K562 (cell line): ENCODE measurements at regions not wholly inside any gene's neighbourhood (a gene's known extent, or its start where the extent isn't known, plus 50 kb on each side); places are given as distances from the start of the nearest gene placed in this dataset.
A peak's percentile ranks its signal among the peaks of the same experiment; 100 is the strongest.

Experiments
- DPF2 ChIP-seq: fragments of 450-650 bp; IDR thresholded peaks from 2 replicates; pipeline ENCODE4 v1.6.1; 2016
- EGR1 ChIP-seq: fragments of 450-650 bp; conservative IDR thresholded peaks from 2 replicates; pipeline ENCODE4 v1.6.1; 2017; ENCODE audit warnings: mild to moderate bottlenecking
- FOXK1 ChIP-seq: sonication (generic); formaldehyde crosslinking; IDR thresholded peaks from 2 replicates; pipeline ENCODE4 v1.8.0; 2022; ENCODE audit warnings: missing genetic modification reagents, mild to moderate bottlenecking, borderline replicate concordance
- GABPB1 ChIP-seq: sonication (generic); formaldehyde crosslinking; IDR thresholded peaks from 2 replicates; pipeline ENCODE4 v1.8.0; 2022; ENCODE audit warnings: mild to moderate bottlenecking, missing genetic modification reagents
- HMG20A ChIP-seq: fragments of 450-650 bp; formaldehyde crosslinking; conservative IDR thresholded peaks from 2 replicates; pipeline ENCODE4 v1.4.0; 2020; ENCODE audit warnings: mild to moderate bottlenecking, mixed read lengths
- ID3 ChIP-seq, 2 experiments: fragments of 250-450 bp in 1 of 2; fragments of 450-650 bp in 1 of 2; sonication (Bioruptor Pico) in 1 of 2; IDR thresholded peaks; 2 replicates each; pipeline versions ENCODE4 v1.6.1 to v1.8.0; 2016 to 2021; ENCODE audit warnings: mild to moderate bottlenecking in 2 of 2, moderate library complexity in 2 of 2, missing compliant biosample characterization in 1 of 2, missing genetic modification characterization in 1 of 2
- MAFG ChIP-seq: fragments of 450-650 bp; conservative IDR thresholded peaks from 2 replicates; pipeline ENCODE4 v1.6.1; 2016; ENCODE audit warnings: missing genetic modification characterization, missing compliant biosample characterization
- MBD2 ChIP-seq: sonication (generic); IDR thresholded peaks from 2 replicates; pipeline ENCODE4 v1.6.1; 2016; ENCODE audit warnings: low read depth, borderline replicate concordance
- MTA3 ChIP-seq: fragments of 450-650 bp; formaldehyde crosslinking; IDR thresholded peaks from 2 replicates; pipeline ENCODE4 v1.6.1; 2017; ENCODE audit warnings: mild to moderate bottlenecking, borderline replicate concordance
- NFYB ChIP-seq: IDR thresholded peaks from 2 replicates; pipeline ENCODE4 v1.6.1; 2011; ENCODE audit warnings: mild to moderate bottlenecking, moderate library complexity; ENCODE audit not compliant: insufficient read length; ENCODE audit errors: extremely low read depth
- NR2C1 ChIP-seq, 2 experiments: fragments of 450-650 bp; IDR thresholded peaks; 2 replicates each; pipeline ENCODE4 v1.6.1; 2017; ENCODE audit warnings: mild to moderate bottlenecking in 2 of 2, antibody characterized with exemption in 1 of 2, inconsistent platforms in 1 of 2, missing compliant biosample characterization in 1 of 2, missing genetic modification characterization in 1 of 2
- OTX1 ChIP-seq: fragments of 450-650 bp; formaldehyde crosslinking; IDR thresholded peaks from 2 replicates; pipeline ENCODE4 v1.4.0; 2022; ENCODE audit warnings: mild to moderate bottlenecking
- RHOXF2B ChIP-seq: fragments of 250-450 bp; sonication (Bioruptor Pico); conservative IDR thresholded peaks from 2 replicates; pipeline ENCODE4 v1.5.1; 2021
- SAFB ChIP-seq: fragments of 200-400 bp; formaldehyde crosslinking; IDR thresholded peaks from 2 replicates; pipeline ENCODE4 v1.6.1; 2017; ENCODE audit warnings: low read depth, low read length, borderline replicate concordance
- SMAD1 ChIP-seq: fragments of 150-350 bp; IDR thresholded peaks from 2 replicates; pipeline ENCODE4 v1.6.1; 2014; ENCODE audit warnings: low read length, low read depth; ENCODE audit not compliant: partially characterized antibody
- TAL1 ChIP-seq: fragments of 450-650 bp; IDR thresholded peaks from 2 replicates; pipeline ENCODE4 v1.6.1; 2016; ENCODE audit warnings: mild to moderate bottlenecking
- TFAM ChIP-seq: fragments of 250-450 bp; sonication (Bioruptor Pico); conservative IDR thresholded peaks from 2 replicates; pipeline ENCODE4 v1.5.0; 2021; ENCODE audit warnings: mild to moderate bottlenecking, moderate library complexity
- ZBED1 ChIP-seq: IDR thresholded peaks from 2 replicates; pipeline ENCODE4 v1.6.1; 2014
- ZNF133 ChIP-seq: fragments of 250-450 bp; sonication (Bioruptor Pico); IDR thresholded peaks from 2 replicates; pipeline ENCODE4 v1.4.0; 2020; ENCODE audit warnings: mild to moderate bottlenecking
- ZNF197 ChIP-seq: fragments of 200-800 bp; sonication (Bioruptor generic); IDR thresholded peaks from 2 replicates; pipeline ENCODE4 v1.6.1; 2016; ENCODE audit warnings: low read depth, missing genetic modification characterization, missing compliant biosample characterization
- ZNF239 ChIP-seq: fragments of 250-450 bp; sonication (Bioruptor Pico); IDR thresholded peaks from 2 replicates; pipeline ENCODE4 v1.4.0; 2020; ENCODE audit warnings: mild to moderate bottlenecking
- ZNF277 ChIP-seq: fragments of 250-450 bp; sonication (Bioruptor Pico); IDR thresholded peaks from 2 replicates; pipeline ENCODE4 v1.8.0; 2022; ENCODE audit warnings: inconsistent platforms, mild to moderate bottlenecking, moderate library complexity, borderline replicate concordance
- ZNF707 ChIP-seq: fragments of 250-450 bp; sonication (Bioruptor Pico); conservative IDR thresholded peaks from 2 replicates; pipeline ENCODE4 v1.8.0; 2022; ENCODE audit warnings: inconsistent platforms, mild to moderate bottlenecking, moderate library complexity
- ZNF766 ChIP-seq: fragments of 200-800 bp; sonication (Bioruptor generic); conservative IDR thresholded peaks from 2 replicates; pipeline ENCODE4 v1.6.1; 2016; ENCODE audit warnings: missing genetic modification characterization, missing compliant biosample characterization
- TF ChIP-seq, protein P1 (sequence below), 2 experiments: fragments of 450-650 bp in 1 of 2; sonication (generic) in 1 of 2; formaldehyde crosslinking in 1 of 2; IDR thresholded peaks in 1 of 2; conservative IDR thresholded peaks in 1 of 2; 2 replicates each; pipeline versions ENCODE4 v1.6.1 to v1.8.1; 2016 to 2023; ENCODE audit warnings: mild to moderate bottlenecking in 2 of 2, moderate library complexity in 2 of 2, inconsistent platforms in 1 of 2, missing genetic modification reagents in 1 of 2
- TF ChIP-seq, protein P2 (sequence below): sonication (generic); formaldehyde crosslinking; IDR thresholded peaks from 2 replicates; pipeline ENCODE4 v1.4.0; 2020; ENCODE audit warnings: mild to moderate bottlenecking, missing genetic modification reagents

GRCh38 chr11:46210133-46210636 is 67.3 kb upstream of the CREB3L1 start (continued):
- TF ChIP-seq HMG20A (no peak), FOXK1 (no peak), SMAD1 (no peak), DPF2 (peak; percentile 72), SAFB (no peak), ZNF197 (CRISPR knock-in tag) (no peak), MBD2 (no peak), ZNF766 (CRISPR knock-in tag) (no peak; the same call in 1 of the 2 replicates), NFYB (no peak), TFAM (no peak), GABPB1 (CRISPR knock-in tag) (no peak), MTA3 (no peak), ZNF277 (no peak), EGR1 (peak; percentile 68), ZNF133 (CRISPR knock-in tag) (no peak), ID3 (CRISPR knock-in tag; IDR thresholded peaks at IDR 0.05) (no peak), ID3 (tag; IDR thresholded peaks at IDR 0.05) (no peak), ZNF707 (CRISPR knock-in tag) (no peak), ZBED1 (no peak), NR2C1 (IDR thresholded peaks at IDR 0.05) (no peak), NR2C1 (tag; IDR thresholded peaks at IDR 0.05) (peak; percentile 21; the same call in 1 of the 2 replicates), RHOXF2B (CRISPR knock-in tag) (no peak), OTX1 (CRISPR knock-in tag) (no peak), ZNF239 (CRISPR knock-in tag) (no peak), MAFG (no peak), TAL1 (no peak)
- TF ChIP-seq, protein P1, sequence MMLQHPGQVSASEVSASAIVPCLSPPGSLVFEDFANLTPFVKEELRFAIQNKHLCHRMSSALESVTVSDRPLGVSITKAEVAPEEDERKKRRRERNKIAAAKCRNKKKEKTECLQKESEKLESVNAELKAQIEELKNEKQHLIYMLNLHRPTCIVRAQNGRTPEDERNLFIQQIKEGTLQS (IDR thresholded peaks at IDR 0.05), result peak; percentile 89
- TF ChIP-seq, protein P1 (CRISPR knock-in tag; conservative IDR thresholded peaks at IDR 0.05), result no peak
- TF ChIP-seq, protein P2, sequence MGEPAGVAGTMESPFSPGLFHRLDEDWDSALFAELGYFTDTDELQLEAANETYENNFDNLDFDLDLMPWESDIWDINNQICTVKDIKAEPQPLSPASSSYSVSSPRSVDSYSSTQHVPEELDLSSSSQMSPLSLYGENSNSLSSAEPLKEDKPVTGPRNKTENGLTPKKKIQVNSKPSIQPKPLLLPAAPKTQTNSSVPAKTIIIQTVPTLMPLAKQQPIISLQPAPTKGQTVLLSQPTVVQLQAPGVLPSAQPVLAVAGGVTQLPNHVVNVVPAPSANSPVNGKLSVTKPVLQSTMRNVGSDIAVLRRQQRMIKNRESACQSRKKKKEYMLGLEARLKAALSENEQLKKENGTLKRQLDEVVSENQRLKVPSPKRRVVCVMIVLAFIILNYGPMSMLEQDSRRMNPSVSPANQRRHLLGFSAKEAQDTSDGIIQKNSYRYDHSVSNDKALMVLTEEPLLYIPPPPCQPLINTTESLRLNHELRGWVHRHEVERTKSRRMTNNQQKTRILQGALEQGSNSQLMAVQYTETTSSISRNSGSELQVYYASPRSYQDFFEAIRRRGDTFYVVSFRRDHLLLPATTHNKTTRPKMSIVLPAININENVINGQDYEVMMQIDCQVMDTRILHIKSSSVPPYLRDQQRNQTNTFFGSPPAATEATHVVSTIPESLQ (CRISPR knock-in tag), result no peak
